A673 (cell line): ENCODE measurements at regions not wholly inside any gene's neighbourhood (a gene's known extent, or its start where the extent isn't known, plus 50 kb on each side); places are given as distances from the start of the nearest gene placed in this dataset.

Experiments
- EZH2 ChIP-seq: fragments of 200-600 bp; sonication (generic); IDR thresholded peaks from 2 replicates; pipeline ENCODE4 v1.6.1; 2017; ENCODE audit warnings: borderline replicate concordance, low read depth, mild to moderate bottlenecking, mixed read lengths, antibody characterized with exemption, low read length; ENCODE audit not compliant: poor library complexity, severe bottlenecking
- TF ChIP-seq, protein P1 (sequence below): fragments of 300-800, 200-600 bp; sonication (generic); conservative IDR thresholded peaks from 2 replicates; pipeline ENCODE4 v1.5.1; 2017; ENCODE audit warnings: low read depth, mild to moderate bottlenecking, antibody characterized with exemption, low read length, moderate library complexity, mixed read lengths

DNA sequence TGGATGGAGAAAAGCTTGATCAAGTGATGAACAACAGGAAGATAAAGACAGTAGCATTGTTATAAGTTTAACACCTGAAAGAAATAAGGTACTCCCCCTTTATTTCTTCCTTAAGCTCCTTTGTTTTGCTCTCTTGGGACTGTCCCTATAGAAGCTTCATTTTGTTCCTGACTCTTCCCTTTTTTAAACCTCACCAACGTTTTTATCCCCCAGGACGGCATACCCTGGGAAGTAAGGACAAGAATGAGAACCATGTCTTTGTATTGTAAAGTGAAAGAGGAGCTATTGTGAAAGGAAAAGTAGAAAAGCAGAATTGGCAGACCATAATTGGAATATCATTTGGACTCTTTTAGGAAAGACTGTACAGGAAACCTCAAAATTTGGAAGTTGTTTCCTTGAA lies 1368.6 kb upstream of the C9orf72 start:
- TF ChIP-seq, protein P1, sequence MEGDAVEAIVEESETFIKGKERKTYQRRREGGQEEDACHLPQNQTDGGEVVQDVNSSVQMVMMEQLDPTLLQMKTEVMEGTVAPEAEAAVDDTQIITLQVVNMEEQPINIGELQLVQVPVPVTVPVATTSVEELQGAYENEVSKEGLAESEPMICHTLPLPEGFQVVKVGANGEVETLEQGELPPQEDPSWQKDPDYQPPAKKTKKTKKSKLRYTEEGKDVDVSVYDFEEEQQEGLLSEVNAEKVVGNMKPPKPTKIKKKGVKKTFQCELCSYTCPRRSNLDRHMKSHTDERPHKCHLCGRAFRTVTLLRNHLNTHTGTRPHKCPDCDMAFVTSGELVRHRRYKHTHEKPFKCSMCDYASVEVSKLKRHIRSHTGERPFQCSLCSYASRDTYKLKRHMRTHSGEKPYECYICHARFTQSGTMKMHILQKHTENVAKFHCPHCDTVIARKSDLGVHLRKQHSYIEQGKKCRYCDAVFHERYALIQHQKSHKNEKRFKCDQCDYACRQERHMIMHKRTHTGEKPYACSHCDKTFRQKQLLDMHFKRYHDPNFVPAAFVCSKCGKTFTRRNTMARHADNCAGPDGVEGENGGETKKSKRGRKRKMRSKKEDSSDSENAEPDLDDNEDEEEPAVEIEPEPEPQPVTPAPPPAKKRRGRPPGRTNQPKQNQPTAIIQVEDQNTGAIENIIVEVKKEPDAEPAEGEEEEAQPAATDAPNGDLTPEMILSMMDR, result no peak
- TF ChIP-seq EZH2, result no peak
